ENCODE measurements at regions not wholly inside any gene's neighbourhood (a gene's known extent, or its start where the extent isn't known, plus 50 kb on each side); places are given as distances from the start of the nearest gene placed in this dataset.

- Histone ChIP-seq H3K4ac (ENCODE audit: low read depth, low read length) (no peak overlapping the region), H3K79me2 (ENCODE audit: insufficient read depth, low read length) (no peaks in the 10 kb centered on the region), H3K18ac (ENCODE audit: insufficient read length, low read depth, low read length) (no peak overlapping the region), H2AK5ac (ENCODE audit: insufficient read length, low read length) (no peak overlapping the region), H3K4me1 (ENCODE audit: insufficient read depth, low read length) (no peaks in the 10 kb centered on the region), H3K23me2 (ENCODE audit: insufficient read length, low read depth, low read length, poor library complexity, severe bottlenecking) (no peaks in the 10 kb centered on the region), H2BK15ac (ENCODE audit: low read depth, low read length) (no peak overlapping the region), H4K8ac (replicated peaks; ENCODE audit: insufficient read length, low read depth, low read length) (no peak overlapping the region), H2AFZ (ENCODE audit: low read length) (no peak overlapping the region), H2BK12ac (ENCODE audit: insufficient read length, low read depth, low read length) (no peak overlapping the region), H3K9me3 (ENCODE audit: control insufficient read depth, low read depth, low read length) (no peaks in the 10 kb centered on the region), H4K91ac (ENCODE audit: insufficient read length, low read depth, low read length) (no peak overlapping the region), H3K23ac (ENCODE audit: insufficient read length, low read depth, low read length) (no peak overlapping the region), H3K9ac (ENCODE audit: extremely low read depth, insufficient read length, low read length) (no peak overlapping the region), H3T11ph (ENCODE audit: low read length) (no peak overlapping the region), H3K27ac (ENCODE audit: insufficient read length, low read depth, low read length) (no peak overlapping the region), H3K4me2 (ENCODE audit: insufficient read depth, insufficient read length, low read length) (no peak overlapping the region), H2BK5ac (ENCODE audit: insufficient read length, low read length) (no peak overlapping the region), H3K14ac (ENCODE audit: insufficient read depth, low read length) (no peak overlapping the region), H3K27me3 (ENCODE audit: insufficient read depth, low read length) (no peaks in the 10 kb centered on the region), H3K56ac (ENCODE audit: insufficient read length, low read depth, low read length) (no peak overlapping the region), H2BK20ac (ENCODE audit: low read depth, low read length, poor library complexity, severe bottlenecking) (no peak overlapping the region), H4K20me1 (ENCODE audit: control insufficient read depth, insufficient read depth, insufficient read length) (no peaks in the 10 kb centered on the region), H3K79me1 (ENCODE audit: insufficient read depth, low read depth, low read length, poor library complexity, severe bottlenecking) (no peaks in the 10 kb centered on the region), H2BK120ac (ENCODE audit: low read depth, low read length, poor library complexity, severe bottlenecking) (no peak overlapping the region), H4K5ac (ENCODE audit: insufficient read length, low read depth, low read length) (no peak overlapping the region)
- no peak for DNase-seq
- no peak for TF ChIP-seq CTCF (conservative IDR thresholded peaks at IDR 0.05)
- no CpG with 5 or more reads among the region's 9 CpGs for WGBS (ENCODE audit: extremely low coverage, insufficient read length, low lambda C conversion rate)
- Mint-ChIP-seq H3K36me3 (ENCODE audit: insufficient read depth in 1 of 3, low read depth in 3 of 3) (no peaks in the 10 kb centered on the region), H3K4me3 (no peak overlapping the region), H3K9me3 (no peaks in the 10 kb centered on the region), H3K4me1 (peaks cover 6 to 7% of the 10 kb centered on the region in 2 experiments), H3K27ac (no peak overlapping the region), H3K27me3 (ENCODE audit: low read depth) (no peaks in the 10 kb centered on the region; the same call in none of the 2 replicates)
Observed at GRCh38 chr6:163913045-163913444, 498.5 kb downstream of the QKI start.

All from H9 (cell line).